K562 (cell line): ENCODE measurements at regions not wholly inside any gene's neighbourhood (a gene's known extent, or its start where the extent isn't known, plus 50 kb on each side); places are given as distances from the start of the nearest gene placed in this dataset.

ENCODE experiments used
- ATAC-seq: fragments of 200-7000 bp; cut with Tn5 transposase; 3 replicates; pipeline ENCODE4 v1.9.1; 2020; ENCODE audit warnings: moderate library complexity
- BruUV-seq: library from RNA; stranded (reverse); fragments of 400-500 nt; replicated peaks from 2 replicates; lab custom pipeline; 2021; lab: Mats Ljungman, UMichigan
- CTCF ChIA-PET: fragments of 300-600 bp; formaldehyde crosslinking; extraction: SDS; loops from one replicate; lab custom pipeline; 2021; ENCODE audit warnings: low intra/inter-chr PET ratio; lab: Yijun Ruan, JAX
- POLR2A ChIA-PET: fragments of 300-600, 350-650 bp; sonication (Branson Sonifier 250); formaldehyde crosslinking; extraction: SDS; loops from one replicate; lab custom pipeline; 2021; ENCODE audit warnings: antibody characterized with exemption, inconsistent platforms; lab: Yijun Ruan, JAX
- DNase-seq, 4 experiments: peaks; one replicate each; pipeline versions ENCODE4 v3.0.0 to v3.0.0-alpha.2; 2011 to 2018; ENCODE audit warnings: low spot score in 3 of 4, mixed read lengths in 3 of 4; ENCODE audit errors: extremely low read depth in 1 of 4
- FAIRE-seq: peaks from 2 replicates; lab custom pipeline; 2011; peaks lifted over from hg19 to GRCh38; lab: Jason Lieb, UNC
- H2AFZ ChIP-seq: 2 replicates; pipeline ENCODE4 v1.6.0; 2011; ENCODE audit warnings: low read depth, low read length, control low read depth, inconsistent platforms
- H3K27ac ChIP-seq: fragments of 200-600 bp; 3 replicates; pipeline ENCODE4 v1.8.0; 2011; ENCODE audit warnings: low read depth, mild to moderate bottlenecking, control low read depth, inconsistent platforms, low read length, moderate library complexity, mixed read lengths; ENCODE audit errors: extremely low read depth
- H3K27me3 ChIP-seq, 2 experiments: fragments of 300-600 bp in 1 of 2; 2 replicates in 1 of 2; 3 replicates in 1 of 2; pipeline versions ENCODE4 v1.6.0 to v1.8.0; 2011; ENCODE audit warnings: inconsistent platforms in 2 of 2, low read length in 2 of 2, mild to moderate bottlenecking in 1 of 2, mixed read lengths in 1 of 2, moderate library complexity in 1 of 2; ENCODE audit not compliant: control insufficient read depth in 2 of 2, insufficient read depth in 2 of 2
- H3K36me3 ChIP-seq: fragments of 300-600 bp; 3 replicates; pipeline ENCODE4 v1.8.0; 2011; ENCODE audit warnings: mild to moderate bottlenecking, low read length, inconsistent platforms; ENCODE audit not compliant: control insufficient read depth, insufficient read depth
- H3K4me1 ChIP-seq, 2 experiments: fragments of 200-600 bp in 1 of 2; replicated peaks in 1 of 2; 2 replicates in 1 of 2; 3 replicates in 1 of 2; pipeline versions ENCODE4 v1.5.1 to v1.8.0; 2011; ENCODE audit warnings: inconsistent platforms in 2 of 2, low read length in 2 of 2, mild to moderate bottlenecking in 1 of 2, mixed read lengths in 1 of 2, moderate library complexity in 1 of 2; ENCODE audit not compliant: control insufficient read depth in 2 of 2, insufficient read depth in 2 of 2
- H3K4me2 ChIP-seq: 2 replicates; pipeline ENCODE4 v1.6.1; 2011; ENCODE audit warnings: low read length, control low read depth, inconsistent platforms, mixed read lengths; ENCODE audit not compliant: insufficient read depth
- H3K4me3 ChIP-seq: fragments of 200-600 bp; sonication (generic), shearing (Covaris generic); 2 replicates; pipeline ENCODE4 v1.5.1; 2016; ENCODE audit warnings: control low read depth, inconsistent platforms
- H3K79me2 ChIP-seq: fragments of 200-600 bp; 3 replicates; pipeline ENCODE4 v1.8.0; 2011; ENCODE audit warnings: low read length, inconsistent platforms; ENCODE audit not compliant: control insufficient read depth, insufficient read depth
- H3K9ac ChIP-seq, 2 experiments: 2 replicates each; pipeline versions ENCODE4 v1.6.0 to v1.6.1; 2011; ENCODE audit warnings: low read depth in 2 of 2, low read length in 2 of 2, control low read depth in 1 of 2, inconsistent platforms in 1 of 2, mild to moderate bottlenecking in 1 of 2, mixed read lengths in 1 of 2; ENCODE audit not compliant: insufficient read depth in 1 of 2
- H3K9me1 ChIP-seq: one replicate; pipeline ENCODE4 v1.6.0; 2011; ENCODE audit warnings: inconsistent platforms, mild to moderate bottlenecking, low read length, moderate library complexity; ENCODE audit not compliant: control insufficient read depth, insufficient read depth
- H3K9me3 ChIP-seq: replicated peaks from 2 replicates; pipeline ENCODE4 v1.5.1; 2011; ENCODE audit warnings: low read depth, low read length, inconsistent platforms; ENCODE audit not compliant: control insufficient read depth, insufficient read depth
- H4K20me1 ChIP-seq: replicated peaks from 2 replicates; pipeline ENCODE4 v1.6.1; 2011; ENCODE audit warnings: low read length, inconsistent platforms, mixed read lengths; ENCODE audit not compliant: control insufficient read depth, insufficient read depth
- CAMTA2 ChIP-seq: fragments of 250-450 bp; sonication (Bioruptor Pico); conservative IDR thresholded peaks from 2 replicates; pipeline ENCODE4 v1.5.1; 2022
- CBFA2T3 ChIP-seq: fragments of 450-650 bp; IDR thresholded peaks from 2 replicates; pipeline ENCODE4 v1.6.1; 2017
- CBFB ChIP-seq: sonication (generic); formaldehyde crosslinking; IDR thresholded peaks from 2 replicates; pipeline ENCODE4 v1.4.0; 2020; ENCODE audit warnings: mild to moderate bottlenecking, missing genetic modification reagents
- E2F8 ChIP-seq: fragments of 450-650 bp; IDR thresholded peaks from 2 replicates; pipeline ENCODE4 v1.7.1; 2018; ENCODE audit warnings: mild to moderate bottlenecking, low read depth; ENCODE audit not compliant: partially characterized antibody
- KDM4B ChIP-seq, 2 experiments: fragments of 450-650 bp in 1 of 2; sonication (generic) in 1 of 2; IDR thresholded peaks; 2 replicates each; pipeline ENCODE4 v1.6.1; 2016 to 2017; ENCODE audit warnings: borderline replicate concordance in 2 of 2, antibody characterized with exemption in 1 of 2, low read depth in 1 of 2, mild to moderate bottlenecking in 1 of 2
- MTF1 ChIP-seq: fragments of 250-450 bp; sonication (Bioruptor Pico); IDR thresholded peaks from 2 replicates; pipeline ENCODE4 v1.9.0; 2021; ENCODE audit warnings: moderate library complexity, mild to moderate bottlenecking, inconsistent platforms, borderline replicate concordance
- PHTF2 ChIP-seq: fragments of 250-450 bp; sonication (Bioruptor Pico); IDR thresholded peaks from 2 replicates; pipeline ENCODE4 v1.5.0; 2021; ENCODE audit warnings: mild to moderate bottlenecking
- POLR2H ChIP-seq: IDR thresholded peaks from 2 replicates; pipeline ENCODE4 v1.6.1; 2016; ENCODE audit warnings: missing genetic modification characterization, low read depth, mild to moderate bottlenecking, control low read depth, missing compliant biosample characterization, moderate library complexity
- RB1 ChIP-seq: fragments of 450-650 bp; IDR thresholded peaks from 2 replicates; pipeline ENCODE4 v1.6.1; 2017; ENCODE audit warnings: low read depth, mild to moderate bottlenecking
- ZNF324 ChIP-seq: fragments of 250-450 bp; sonication (Bioruptor Pico); IDR thresholded peaks from 2 replicates; pipeline ENCODE4 v1.4.0; 2020; ENCODE audit warnings: mild to moderate bottlenecking
- WGBS: fragments of 100-300 bp; shearing (Covaris generic); methylation state at CpG from one replicate; pipeline ENCODE4 v1.1.6; 2016; ENCODE audit warnings: low coverage, mixed read lengths; ENCODE audit not compliant: insufficient coverage; ENCODE audit errors: missing lambda C conversion rate; 5-methylcytosine and 5-hydroxymethylcytosine counted together
- in situ Hi-C: fragments of 300-500 bp; cut with MboI; formaldehyde crosslinking; loops from 4 replicates; pipeline ENCODE4 v1.15.0; 2018; ENCODE audit warnings: inconsistent platforms, mixed read lengths
- intact Hi-C: fragments of 100-400 bp; cut with micrococcal nuclease; formaldehyde crosslinking; loops from 2 replicates; pipeline ENCODE4 v1.14.2; 2022

GRCh38 chr22:40105755-40106154 is 72.0 kb upstream of the TNRC6B start:
- Histone ChIP-seq H3K27me3 (no peaks in the 10 kb centered on the region), H3K9ac (no peak overlapping the region), H3K79me2 (peaks cover 5% of the 10 kb centered on the region; the same call in 2 of the 3 replicates), H3K36me3 (no peaks in the 10 kb centered on the region), H3K4me2 (no peak overlapping the region), H4K20me1 (no peaks in the 10 kb centered on the region), H3K9me3 (no peaks in the 10 kb centered on the region), H3K9me1 (no peaks in the 10 kb centered on the region), H3K4me3 (no peak overlapping the region), H3K27ac (no peak overlapping the region), H3K4me1 (no peaks in the 10 kb centered on the region), H2AFZ (no peak overlapping the region)
- 67% methylated on average over 3 of the region's 3 CpGs for WGBS
- FAIRE-seq (no peak), ATAC-seq (no peak), DNase-seq (no peak)
- ChIA-PET CTCF (no interaction called here), POLR2A (no interaction called here)
- BruUV-seq = no TSS peak
- TF ChIP-seq CBFA2T3 = no peak
- no peak for TF ChIP-seq E2F8
- TF ChIP-seq ZNF324 (CRISPR knock-in tag) = no peak
- TF ChIP-seq RB1 = no peak
- TF ChIP-seq MTF1 (CRISPR knock-in tag) = no peak
- no peak for TF ChIP-seq KDM4B (IDR thresholded peaks at IDR 0.05; ENCODE audit: borderline replicate concordance in 2 of 2, low read depth in 1 of 2)
- no peak for TF ChIP-seq PHTF2
- TF ChIP-seq POLR2H (tag) = no peak
- no peak for TF ChIP-seq CAMTA2
- no peak for TF ChIP-seq CBFB (CRISPR knock-in tag)
- in situ Hi-C loops = no loop called here
- intact Hi-C loops = no loop called here
